Upper lobe of left lung (tissue), 4 donors: ENCODE measurements at regions not wholly inside any gene's neighbourhood (a gene's known extent, or its start where the extent isn't known, plus 50 kb on each side); places are given as distances from the start of the nearest gene placed in this dataset.

Experiments
- POLR2A ChIP-seq, 4 donors: fragments of 450-650 bp; IDR thresholded peaks; one replicate each; pipeline ENCODE4 v1.5.1; 2016 to 2017; ENCODE audit warnings: antibody characterized with exemption in 4 of 4, mild to moderate bottlenecking in 2 of 4
- TF ChIP-seq, protein P1 (sequence below), 6 experiments: fragments of 450-650 bp in 4 of 6; fragments of 200-600 bp in 2 of 6; sonication (generic) in 2 of 6; IDR thresholded peaks; one replicate each; pipeline ENCODE4 v1.5.1; 2016 to 2019; ENCODE audit warnings: antibody characterized with exemption in 6 of 6

DNA sequence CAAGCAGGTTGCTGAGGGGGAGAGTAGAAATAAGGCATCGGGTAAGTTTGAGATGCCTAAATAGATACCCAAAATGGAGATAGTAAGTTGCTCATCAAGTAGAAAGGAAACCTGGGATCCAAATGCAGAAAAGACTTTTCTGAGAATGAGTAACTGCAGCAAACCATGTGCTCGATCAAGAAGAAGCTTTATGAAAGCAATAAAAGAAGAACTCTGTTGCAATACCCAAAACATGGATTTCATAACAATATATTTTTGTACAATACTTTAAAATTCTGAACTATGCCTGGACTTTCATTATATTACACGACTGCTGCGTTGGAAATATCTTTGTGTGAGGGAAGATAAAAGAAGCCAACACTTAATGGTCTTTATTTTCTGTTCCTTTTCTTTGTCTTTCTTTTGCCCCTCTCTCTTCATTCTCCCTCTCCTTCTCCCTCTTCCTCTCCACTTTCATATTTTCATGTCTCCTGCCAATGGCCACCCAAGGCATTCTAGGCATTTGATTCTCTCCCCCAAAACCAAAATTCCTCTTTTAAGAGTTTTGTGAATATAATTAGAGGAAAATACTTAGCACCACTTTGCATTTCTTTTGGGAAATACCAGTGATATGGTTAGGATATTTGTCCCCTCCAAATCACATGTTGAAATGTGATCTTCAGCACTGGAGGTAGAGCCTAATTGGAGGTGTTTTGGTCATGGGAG lies 257.6 kb downstream of the MREG start:
- TF ChIP-seq, protein P1, sequence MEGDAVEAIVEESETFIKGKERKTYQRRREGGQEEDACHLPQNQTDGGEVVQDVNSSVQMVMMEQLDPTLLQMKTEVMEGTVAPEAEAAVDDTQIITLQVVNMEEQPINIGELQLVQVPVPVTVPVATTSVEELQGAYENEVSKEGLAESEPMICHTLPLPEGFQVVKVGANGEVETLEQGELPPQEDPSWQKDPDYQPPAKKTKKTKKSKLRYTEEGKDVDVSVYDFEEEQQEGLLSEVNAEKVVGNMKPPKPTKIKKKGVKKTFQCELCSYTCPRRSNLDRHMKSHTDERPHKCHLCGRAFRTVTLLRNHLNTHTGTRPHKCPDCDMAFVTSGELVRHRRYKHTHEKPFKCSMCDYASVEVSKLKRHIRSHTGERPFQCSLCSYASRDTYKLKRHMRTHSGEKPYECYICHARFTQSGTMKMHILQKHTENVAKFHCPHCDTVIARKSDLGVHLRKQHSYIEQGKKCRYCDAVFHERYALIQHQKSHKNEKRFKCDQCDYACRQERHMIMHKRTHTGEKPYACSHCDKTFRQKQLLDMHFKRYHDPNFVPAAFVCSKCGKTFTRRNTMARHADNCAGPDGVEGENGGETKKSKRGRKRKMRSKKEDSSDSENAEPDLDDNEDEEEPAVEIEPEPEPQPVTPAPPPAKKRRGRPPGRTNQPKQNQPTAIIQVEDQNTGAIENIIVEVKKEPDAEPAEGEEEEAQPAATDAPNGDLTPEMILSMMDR (IDR thresholded peaks at IDR 0.05), result no peak
- TF ChIP-seq POLR2A (IDR thresholded peaks at IDR 0.05), result no peak
